ENCODE measurements at regions not wholly inside any gene's neighbourhood (a gene's known extent, or its start where the extent isn't known, plus 50 kb on each side); places are given as distances from the start of the nearest gene placed in this dataset.

GRCh38 chr12:89859508-89860220 lies 151.0 kb upstream of the ATP2B1 start:
- H2AFZ ChIP-seq (ENCODE audit: low read depth, low read length), result no peak overlapping the region
- H3K9ac ChIP-seq (ENCODE audit: low read length), result no peak overlapping the region
- H3K79me2 ChIP-seq (replicated peaks; ENCODE audit: insufficient read depth, low read length), result no peaks in the 10 kb centered on the region
- no peaks in the 10 kb centered on the region for H3K27me3 ChIP-seq (ENCODE audit: insufficient read depth, low read depth, low read length)
- H3F3A ChIP-seq (ENCODE audit: insufficient read depth, low read length, poor library complexity, severe bottlenecking), result no peaks in the 10 kb centered on the region
- no peak overlapping the region for H3K4me2 ChIP-seq (ENCODE audit: low read length)
- TF ChIP-seq POLR2AphosphoS5 (IDR thresholded peaks at IDR 0.05), result no peak
- TF ChIP-seq, protein P1, sequence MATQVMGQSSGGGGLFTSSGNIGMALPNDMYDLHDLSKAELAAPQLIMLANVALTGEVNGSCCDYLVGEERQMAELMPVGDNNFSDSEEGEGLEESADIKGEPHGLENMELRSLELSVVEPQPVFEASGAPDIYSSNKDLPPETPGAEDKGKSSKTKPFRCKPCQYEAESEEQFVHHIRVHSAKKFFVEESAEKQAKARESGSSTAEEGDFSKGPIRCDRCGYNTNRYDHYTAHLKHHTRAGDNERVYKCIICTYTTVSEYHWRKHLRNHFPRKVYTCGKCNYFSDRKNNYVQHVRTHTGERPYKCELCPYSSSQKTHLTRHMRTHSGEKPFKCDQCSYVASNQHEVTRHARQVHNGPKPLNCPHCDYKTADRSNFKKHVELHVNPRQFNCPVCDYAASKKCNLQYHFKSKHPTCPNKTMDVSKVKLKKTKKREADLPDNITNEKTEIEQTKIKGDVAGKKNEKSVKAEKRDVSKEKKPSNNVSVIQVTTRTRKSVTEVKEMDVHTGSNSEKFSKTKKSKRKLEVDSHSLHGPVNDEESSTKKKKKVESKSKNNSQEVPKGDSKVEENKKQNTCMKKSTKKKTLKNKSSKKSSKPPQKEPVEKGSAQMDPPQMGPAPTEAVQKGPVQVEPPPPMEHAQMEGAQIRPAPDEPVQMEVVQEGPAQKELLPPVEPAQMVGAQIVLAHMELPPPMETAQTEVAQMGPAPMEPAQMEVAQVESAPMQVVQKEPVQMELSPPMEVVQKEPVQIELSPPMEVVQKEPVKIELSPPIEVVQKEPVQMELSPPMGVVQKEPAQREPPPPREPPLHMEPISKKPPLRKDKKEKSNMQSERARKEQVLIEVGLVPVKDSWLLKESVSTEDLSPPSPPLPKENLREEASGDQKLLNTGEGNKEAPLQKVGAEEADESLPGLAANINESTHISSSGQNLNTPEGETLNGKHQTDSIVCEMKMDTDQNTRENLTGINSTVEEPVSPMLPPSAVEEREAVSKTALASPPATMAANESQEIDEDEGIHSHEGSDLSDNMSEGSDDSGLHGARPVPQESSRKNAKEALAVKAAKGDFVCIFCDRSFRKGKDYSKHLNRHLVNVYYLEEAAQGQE (IDR thresholded peaks at IDR 0.05; ENCODE audit: borderline replicate concordance), result no peak
- TF ChIP-seq SMC3 (conservative IDR thresholded peaks at IDR 0.05; ENCODE audit: poor library complexity), result no peak
- no peak for TF ChIP-seq MXI1 (conservative IDR thresholded peaks at IDR 0.05; ENCODE audit: poor library complexity, severe bottlenecking)
- TF ChIP-seq TAF1 (IDR thresholded peaks at IDR 0.05; ENCODE audit: low read depth), result no peak
- no peak for TF ChIP-seq RAD21 (conservative IDR thresholded peaks at IDR 0.05)
- no peak for TF ChIP-seq CTCF (IDR thresholded peaks at IDR 0.05; ENCODE audit: poor library complexity, severe bottlenecking)
- TF ChIP-seq EP300 (conservative IDR thresholded peaks at IDR 0.05; ENCODE audit: poor library complexity, severe bottlenecking), result no peak
- no peak for TF ChIP-seq EZH2 (IDR thresholded peaks at IDR 0.05; ENCODE audit: borderline replicate concordance, insufficient read depth, low read length, poor library complexity, severe bottlenecking)
- H3K36me3 ChIP-seq (ENCODE audit: insufficient read depth, low read length), result no peaks in the 10 kb centered on the region
- H3K4me3 ChIP-seq (ENCODE audit: low read length), result no peak overlapping the region
- H4K20me1 ChIP-seq (ENCODE audit: insufficient read depth), result no peaks in the 10 kb centered on the region
- H3K27ac ChIP-seq (ENCODE audit: low read length), result no peak overlapping the region
- no peaks in the 10 kb centered on the region for H3K9me2 ChIP-seq (ENCODE audit: insufficient read depth, low read length)
- no peaks in the 10 kb centered on the region for H3K9me3 ChIP-seq (ENCODE audit: low read length)

GRCh38 chr12:89858718-89859117 lies 150.1 kb upstream of the ATP2B1 start:
- TF ChIP-seq EZH2 (IDR thresholded peaks at IDR 0.05; ENCODE audit: borderline replicate concordance, insufficient read depth, low read length, poor library complexity, severe bottlenecking) (no peak), POLR2AphosphoS5 (IDR thresholded peaks at IDR 0.05) (no peak), EP300 (conservative IDR thresholded peaks at IDR 0.05; ENCODE audit: poor library complexity, severe bottlenecking) (no peak), CTCF (IDR thresholded peaks at IDR 0.05; ENCODE audit: poor library complexity, severe bottlenecking) (no peak), RAD21 (conservative IDR thresholded peaks at IDR 0.05) (no peak), MXI1 (conservative IDR thresholded peaks at IDR 0.05; ENCODE audit: poor library complexity, severe bottlenecking) (no peak), SMC3 (conservative IDR thresholded peaks at IDR 0.05; ENCODE audit: poor library complexity) (no peak), TAF1 (IDR thresholded peaks at IDR 0.05; ENCODE audit: low read depth) (no peak)
- TF ChIP-seq, protein P1 (IDR thresholded peaks at IDR 0.05; ENCODE audit: borderline replicate concordance), result no peak
- Histone ChIP-seq H2AFZ (ENCODE audit: low read depth, low read length) (no peak overlapping the region), H3K36me3 (ENCODE audit: insufficient read depth, low read length) (no peaks in the 10 kb centered on the region), H3K4me3 (ENCODE audit: low read length) (no peak overlapping the region), H3K4me2 (ENCODE audit: low read length) (no peak overlapping the region), H3K9ac (ENCODE audit: low read length) (no peak overlapping the region), H3F3A (ENCODE audit: insufficient read depth, low read length, poor library complexity, severe bottlenecking) (no peaks in the 10 kb centered on the region), H3K9me3 (ENCODE audit: low read length) (no peaks in the 10 kb centered on the region), H4K20me1 (ENCODE audit: insufficient read depth) (no peaks in the 10 kb centered on the region), H3K27ac (ENCODE audit: low read length) (no peak overlapping the region), H3K9me2 (ENCODE audit: insufficient read depth, low read length) (no peaks in the 10 kb centered on the region), H3K27me3 (ENCODE audit: insufficient read depth, low read depth, low read length) (no peaks in the 10 kb centered on the region), H3K79me2 (replicated peaks; ENCODE audit: insufficient read depth, low read length) (no peaks in the 10 kb centered on the region)

All from neural cell (in vitro differentiated cells).